Ishikawa (cell line): ENCODE measurements at regions not wholly inside any gene's neighbourhood (a gene's known extent, or its start where the extent isn't known, plus 50 kb on each side); places are given as distances from the start of the nearest gene placed in this dataset.

Experiments
- CEBPB ChIP-seq: IDR thresholded peaks from 2 replicates; pipeline ENCODE4 v1.6.1; 2012
- CREB1 ChIP-seq: IDR thresholded peaks from 2 replicates; pipeline ENCODE4 v1.6.1; 2012; ENCODE audit warnings: low read depth
- EGR1 ChIP-seq: IDR thresholded peaks from 2 replicates; pipeline ENCODE4 v1.6.1; 2012
- EP300 ChIP-seq: IDR thresholded peaks from 2 replicates; pipeline ENCODE4 v1.6.1; 2012; ENCODE audit warnings: borderline replicate concordance
- FOXM1 ChIP-seq: IDR thresholded peaks from 2 replicates; pipeline ENCODE4 v1.6.1; 2012; ENCODE audit warnings: low read depth, borderline replicate concordance
- NFIC ChIP-seq: IDR thresholded peaks from 2 replicates; pipeline ENCODE4 v1.6.1; 2012
- RAD21 ChIP-seq: IDR thresholded peaks from 2 replicates; pipeline ENCODE4 v1.6.1; 2012; ENCODE audit warnings: low read depth
- TAF1 ChIP-seq: IDR thresholded peaks from 2 replicates; pipeline ENCODE4 v1.6.1; 2012; ENCODE audit warnings: low read depth, mild to moderate bottlenecking
- TCF12 ChIP-seq: IDR thresholded peaks from 2 replicates; pipeline ENCODE4 v1.6.1; 2012; ENCODE audit warnings: low read depth
- TEAD4 ChIP-seq: IDR thresholded peaks from 2 replicates; pipeline ENCODE4 v1.6.1; 2012
- YY1 ChIP-seq: IDR thresholded peaks from 2 replicates; pipeline ENCODE4 v1.6.1; 2012; ENCODE audit warnings: low read depth
- ZBTB7A ChIP-seq: IDR thresholded peaks from 2 replicates; pipeline ENCODE4 v1.6.1; 2012; ENCODE audit warnings: low read depth
- TF ChIP-seq, protein P1 (sequence below): IDR thresholded peaks from 2 replicates; pipeline ENCODE4 v1.6.1; 2012
- TF ChIP-seq, protein P2 (sequence below): IDR thresholded peaks from 2 replicates; pipeline ENCODE4 v1.6.1; 2012; ENCODE audit warnings: low read depth, mild to moderate bottlenecking
- TF ChIP-seq, protein P3 (sequence below): IDR thresholded peaks from 2 replicates; pipeline ENCODE4 v1.6.1; 2012

DNA sequence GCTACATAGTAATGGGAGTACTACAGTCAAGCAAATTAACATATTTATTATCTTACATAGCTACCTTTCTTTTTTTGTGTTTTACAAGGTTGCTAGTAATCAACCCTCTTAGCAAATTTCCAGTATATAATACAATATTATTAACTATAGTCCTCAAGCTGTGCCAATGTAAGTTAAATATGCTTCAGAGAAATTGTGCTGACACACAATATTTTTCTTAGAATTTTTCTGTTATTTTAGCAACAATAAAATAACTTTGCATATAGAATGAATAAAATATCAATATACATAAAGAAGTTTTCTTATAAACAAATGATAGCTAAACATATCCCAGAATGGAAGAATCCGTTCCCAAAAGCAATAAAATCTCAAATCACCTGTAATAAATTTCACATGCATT is 1605.1 kb downstream of the REEP3 start:
- TF ChIP-seq, protein P1, sequence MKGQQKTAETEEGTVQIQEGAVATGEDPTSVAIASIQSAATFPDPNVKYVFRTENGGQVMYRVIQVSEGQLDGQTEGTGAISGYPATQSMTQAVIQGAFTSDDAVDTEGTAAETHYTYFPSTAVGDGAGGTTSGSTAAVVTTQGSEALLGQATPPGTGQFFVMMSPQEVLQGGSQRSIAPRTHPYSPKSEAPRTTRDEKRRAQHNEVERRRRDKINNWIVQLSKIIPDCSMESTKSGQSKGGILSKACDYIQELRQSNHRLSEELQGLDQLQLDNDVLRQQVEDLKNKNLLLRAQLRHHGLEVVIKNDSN: no peak
- TF ChIP-seq EGR1: no peak

DNA sequence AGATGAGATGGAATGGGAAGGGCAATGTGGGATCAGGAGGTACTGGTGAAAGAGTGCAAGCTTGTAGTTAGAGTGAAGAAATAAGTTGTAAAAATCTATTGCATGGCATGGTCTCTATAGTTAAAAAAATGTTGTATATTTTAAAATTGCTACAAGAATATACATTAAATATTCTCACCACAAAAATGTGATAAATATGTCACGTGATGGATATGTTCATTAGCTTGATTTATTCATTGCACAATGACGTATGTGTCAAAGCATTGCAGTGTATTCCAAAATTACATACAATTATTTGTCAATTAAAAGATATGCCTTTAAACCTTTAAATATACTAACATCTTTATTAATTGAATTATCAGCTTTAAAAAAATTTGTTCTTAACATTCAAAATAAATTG is 1607.1 kb downstream of the REEP3 start:
- TF ChIP-seq RAD21 (no peak), TAF1 (no peak), EGR1 (no peak), EP300 (no peak), CEBPB (no peak), FOXM1 (no peak), ZBTB7A (no peak), CREB1 (no peak), TEAD4 (no peak)
- TF ChIP-seq, protein P2, sequence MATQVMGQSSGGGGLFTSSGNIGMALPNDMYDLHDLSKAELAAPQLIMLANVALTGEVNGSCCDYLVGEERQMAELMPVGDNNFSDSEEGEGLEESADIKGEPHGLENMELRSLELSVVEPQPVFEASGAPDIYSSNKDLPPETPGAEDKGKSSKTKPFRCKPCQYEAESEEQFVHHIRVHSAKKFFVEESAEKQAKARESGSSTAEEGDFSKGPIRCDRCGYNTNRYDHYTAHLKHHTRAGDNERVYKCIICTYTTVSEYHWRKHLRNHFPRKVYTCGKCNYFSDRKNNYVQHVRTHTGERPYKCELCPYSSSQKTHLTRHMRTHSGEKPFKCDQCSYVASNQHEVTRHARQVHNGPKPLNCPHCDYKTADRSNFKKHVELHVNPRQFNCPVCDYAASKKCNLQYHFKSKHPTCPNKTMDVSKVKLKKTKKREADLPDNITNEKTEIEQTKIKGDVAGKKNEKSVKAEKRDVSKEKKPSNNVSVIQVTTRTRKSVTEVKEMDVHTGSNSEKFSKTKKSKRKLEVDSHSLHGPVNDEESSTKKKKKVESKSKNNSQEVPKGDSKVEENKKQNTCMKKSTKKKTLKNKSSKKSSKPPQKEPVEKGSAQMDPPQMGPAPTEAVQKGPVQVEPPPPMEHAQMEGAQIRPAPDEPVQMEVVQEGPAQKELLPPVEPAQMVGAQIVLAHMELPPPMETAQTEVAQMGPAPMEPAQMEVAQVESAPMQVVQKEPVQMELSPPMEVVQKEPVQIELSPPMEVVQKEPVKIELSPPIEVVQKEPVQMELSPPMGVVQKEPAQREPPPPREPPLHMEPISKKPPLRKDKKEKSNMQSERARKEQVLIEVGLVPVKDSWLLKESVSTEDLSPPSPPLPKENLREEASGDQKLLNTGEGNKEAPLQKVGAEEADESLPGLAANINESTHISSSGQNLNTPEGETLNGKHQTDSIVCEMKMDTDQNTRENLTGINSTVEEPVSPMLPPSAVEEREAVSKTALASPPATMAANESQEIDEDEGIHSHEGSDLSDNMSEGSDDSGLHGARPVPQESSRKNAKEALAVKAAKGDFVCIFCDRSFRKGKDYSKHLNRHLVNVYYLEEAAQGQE: no peak
- TF ChIP-seq, protein P1: no peak

DNA sequence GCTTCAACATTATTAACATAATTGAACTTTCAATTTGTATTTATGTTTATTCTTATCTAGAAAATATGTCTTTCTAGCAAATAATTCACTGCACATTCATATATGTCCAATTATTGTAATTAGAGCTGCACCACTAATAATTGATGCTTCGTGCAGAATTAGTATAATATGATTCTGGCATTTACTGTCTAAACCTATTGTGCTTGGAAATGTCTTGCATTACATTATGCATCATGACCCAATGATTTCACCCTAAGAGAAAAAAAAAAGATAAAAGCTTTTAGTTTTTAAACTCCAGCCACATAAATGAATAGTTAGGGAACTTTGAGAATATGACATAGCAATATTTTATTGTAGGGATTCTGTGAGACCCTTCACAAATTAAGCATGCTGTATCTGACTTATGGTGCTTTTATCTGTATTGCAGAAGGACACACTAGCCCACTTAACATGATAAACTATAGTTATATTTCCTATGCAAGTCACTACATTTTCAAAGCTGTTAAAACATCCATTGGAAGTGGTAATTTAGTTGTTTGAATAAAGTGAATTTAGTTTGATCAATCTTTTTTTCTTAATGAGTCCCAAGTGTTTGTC is 1609.1 kb downstream of the REEP3 start:
- TF ChIP-seq NFIC (no peak), CREB1 (no peak), CEBPB (no peak), TEAD4 (no peak), TCF12 (no peak), TAF1 (no peak), EGR1 (no peak), RAD21 (no peak), YY1 (no peak), EP300 (no peak)
- TF ChIP-seq, protein P3, sequence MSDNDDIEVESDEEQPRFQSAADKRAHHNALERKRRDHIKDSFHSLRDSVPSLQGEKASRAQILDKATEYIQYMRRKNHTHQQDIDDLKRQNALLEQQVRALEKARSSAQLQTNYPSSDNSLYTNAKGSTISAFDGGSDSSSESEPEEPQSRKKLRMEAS: no peak
- TF ChIP-seq, protein P2: no peak
- TF ChIP-seq, protein P1: no peak

DNA sequence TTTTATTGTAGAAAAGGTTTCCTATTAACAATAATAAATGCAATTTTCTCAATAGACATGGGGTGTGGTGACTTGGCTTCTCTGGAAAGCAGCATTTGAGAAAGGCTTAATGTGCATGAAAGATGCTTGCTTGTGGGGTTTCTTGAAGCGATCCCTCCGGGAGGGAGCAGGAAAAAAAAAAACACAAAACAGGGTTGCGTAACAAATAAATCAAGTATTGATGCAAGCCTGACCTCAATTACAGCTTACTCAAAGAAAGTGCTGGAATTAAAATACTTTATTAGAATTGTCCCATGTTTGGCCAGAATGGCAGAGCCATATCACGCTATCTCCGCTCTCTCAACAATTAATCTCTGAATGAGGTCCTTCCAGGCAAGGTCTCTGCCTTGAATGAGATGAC is 1612.5 kb downstream of the REEP3 start:
- TF ChIP-seq YY1 (no peak), FOXM1 (no peak), CREB1 (no peak), TCF12 (no peak)
- TF ChIP-seq, protein P3: no peak
- TF ChIP-seq, protein P1: no peak

DNA sequence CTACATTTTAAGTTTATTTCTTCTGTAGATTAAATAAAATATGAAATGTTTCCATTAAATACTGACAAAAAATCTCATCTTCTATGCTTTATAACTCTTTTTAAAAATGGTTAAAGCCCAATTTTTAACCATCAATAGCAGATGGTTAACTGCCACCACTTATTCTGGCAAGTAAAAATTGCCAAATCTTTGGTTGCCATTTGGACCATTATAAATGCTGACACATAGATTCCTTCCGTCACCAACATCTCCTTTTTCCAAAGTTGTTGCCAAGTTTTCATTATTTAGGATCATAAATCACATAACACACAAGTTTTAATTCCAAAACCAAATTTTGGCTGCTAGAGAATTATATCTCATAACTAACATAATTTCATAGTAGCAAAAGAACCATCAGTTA is 1614.3 kb downstream of the REEP3 start:
- TF ChIP-seq CEBPB (no peak), YY1 (no peak), TAF1 (no peak), CREB1 (no peak), NFIC (no peak), ZBTB7A (no peak), TEAD4 (no peak)
- TF ChIP-seq, protein P3: no peak
- TF ChIP-seq, protein P1: no peak
